ENCODE measurements at regions not wholly inside any gene's neighbourhood (a gene's known extent, or its start where the extent isn't known, plus 50 kb on each side); places are given as distances from the start of the nearest gene placed in this dataset.
"Not testable (repeated sequence)": the region's sequence is repeated elsewhere in the genome, so short reads cannot be mapped to it uniquely, and the experiment has no call there.

GRCh38 chr6:77263003-77263402 lies 200.3 kb downstream of the HTR1B start:
- TF ChIP-seq CTCF (conservative IDR thresholded peaks at IDR 0.05; ENCODE audit: low read depth, low read length): no peak
- no peak for DNase-seq (ENCODE audit: low read depth)
- no peak overlapping the region for H3K4me3 ChIP-seq (ENCODE audit: low read length)

- not testable (repeated sequence) for DNase-seq (ENCODE audit: low read depth)
Measured at GRCh38 chr6:77251801-77252200, 211.5 kb downstream of the HTR1B start.

GRCh38 chr6:77249560-77249959 lies 213.7 kb downstream of the HTR1B start:
- DNase-seq (ENCODE audit: low read depth): no peak
- TF ChIP-seq CTCF (conservative IDR thresholded peaks at IDR 0.05; ENCODE audit: low read depth, low read length): no peak
- no peak overlapping the region for H3K4me3 ChIP-seq (ENCODE audit: low read length)

More at GRCh38 chr6:77251801-77252200, 211.5 kb downstream of the HTR1B start:
- not testable (repeated sequence) for H3K4me3 ChIP-seq (ENCODE audit: low read length)

- no peak for TF ChIP-seq CTCF (conservative IDR thresholded peaks at IDR 0.05; ENCODE audit: low read depth, low read length)
- no peak for DNase-seq (ENCODE audit: low read depth)
- H3K4me3 ChIP-seq (ENCODE audit: low read length): no peak overlapping the region
Measured at GRCh38 chr6:77245026-77245425, 218.3 kb downstream of the HTR1B start.

- H3K4me3 ChIP-seq (ENCODE audit: low read length): no peak overlapping the region
- DNase-seq (ENCODE audit: low read depth): peak; percentile 54
- no peak for TF ChIP-seq CTCF (conservative IDR thresholded peaks at IDR 0.05; ENCODE audit: low read depth, low read length)
Measured at GRCh38 chr6:77231438-77232305, 231.6 kb downstream of the HTR1B start.

- DNase-seq (ENCODE audit: low read depth): no peak
- no peak overlapping the region for H3K4me3 ChIP-seq (ENCODE audit: low read length)
- no peak for TF ChIP-seq CTCF (conservative IDR thresholded peaks at IDR 0.05; ENCODE audit: low read depth, low read length)
Measured at GRCh38 chr6:77228279-77228678, 235.0 kb downstream of the HTR1B start.

GRCh38 chr6:77217896-77218295 lies 245.4 kb downstream of the HTR1B start:
- no peak for TF ChIP-seq CTCF (conservative IDR thresholded peaks at IDR 0.05; ENCODE audit: low read depth, low read length)
- no peak overlapping the region for H3K4me3 ChIP-seq (ENCODE audit: low read length)
- DNase-seq (ENCODE audit: low read depth): no peak

Measured in retinal pigment epithelial cell (primary cell).